Omental fat pad (tissue), 3 donors: ENCODE measurements at regions not wholly inside any gene's neighbourhood (a gene's known extent, or its start where the extent isn't known, plus 50 kb on each side); places are given as distances from the start of the nearest gene placed in this dataset.

Experiments
- ATAC-seq: fragments of 150-250 bp; one replicate; pipeline ENCODE4 v1.9.1; 2016; ENCODE audit warnings: mild to moderate bottlenecking, moderate library complexity; ENCODE audit not compliant: low FRiP score
- DNase-seq: peaks from one replicate; pipeline ENCODE4 v3.0.0-alpha.2; 2019; ENCODE audit warnings: low spot score
- TF ChIP-seq, protein P1 (sequence below), 3 donors: fragments of 450-650 bp; IDR thresholded peaks; one replicate each; pipeline ENCODE4 v1.5.1; 2016 to 2017; ENCODE audit warnings: antibody characterized with exemption in 3 of 3, mild to moderate bottlenecking in 3 of 3, moderate library complexity in 2 of 3

DNA sequence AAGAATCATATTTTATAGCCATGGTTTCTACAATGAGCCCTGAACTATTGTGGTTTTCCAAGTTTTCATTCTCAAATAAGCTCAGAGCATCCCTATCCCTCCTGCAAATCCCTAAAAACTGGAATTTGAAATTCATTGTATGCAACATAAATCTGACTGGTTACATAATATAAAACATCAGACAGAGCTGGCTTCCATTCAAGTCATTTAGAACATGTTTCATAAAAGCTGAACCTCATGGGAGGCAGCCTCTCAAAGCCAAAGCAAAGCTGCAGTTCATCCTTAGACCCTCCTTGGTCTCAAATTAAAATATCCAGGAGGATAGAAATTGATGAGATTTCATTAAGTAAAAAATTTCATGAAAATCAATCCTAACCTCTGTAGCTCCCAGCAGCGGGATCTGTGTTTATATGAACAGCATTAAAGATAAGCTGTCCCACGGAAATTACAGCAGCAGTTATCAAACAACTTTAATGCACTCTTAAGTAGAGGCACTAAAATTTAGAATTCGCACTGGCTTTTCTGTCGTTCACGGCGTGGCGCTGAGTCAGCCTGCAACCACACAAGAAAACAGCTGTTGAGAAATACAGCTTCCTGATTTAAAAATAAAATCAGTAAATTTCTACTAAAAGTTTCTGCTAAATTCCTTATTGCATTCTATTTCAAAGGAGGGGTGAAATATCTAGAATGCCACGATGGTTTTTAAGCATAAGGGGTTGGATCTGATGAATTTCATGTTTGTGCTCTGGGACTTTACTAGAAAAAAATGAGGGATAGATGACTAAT, 99.9 kb upstream of the TIAM1 start:
- TF ChIP-seq, protein P1, sequence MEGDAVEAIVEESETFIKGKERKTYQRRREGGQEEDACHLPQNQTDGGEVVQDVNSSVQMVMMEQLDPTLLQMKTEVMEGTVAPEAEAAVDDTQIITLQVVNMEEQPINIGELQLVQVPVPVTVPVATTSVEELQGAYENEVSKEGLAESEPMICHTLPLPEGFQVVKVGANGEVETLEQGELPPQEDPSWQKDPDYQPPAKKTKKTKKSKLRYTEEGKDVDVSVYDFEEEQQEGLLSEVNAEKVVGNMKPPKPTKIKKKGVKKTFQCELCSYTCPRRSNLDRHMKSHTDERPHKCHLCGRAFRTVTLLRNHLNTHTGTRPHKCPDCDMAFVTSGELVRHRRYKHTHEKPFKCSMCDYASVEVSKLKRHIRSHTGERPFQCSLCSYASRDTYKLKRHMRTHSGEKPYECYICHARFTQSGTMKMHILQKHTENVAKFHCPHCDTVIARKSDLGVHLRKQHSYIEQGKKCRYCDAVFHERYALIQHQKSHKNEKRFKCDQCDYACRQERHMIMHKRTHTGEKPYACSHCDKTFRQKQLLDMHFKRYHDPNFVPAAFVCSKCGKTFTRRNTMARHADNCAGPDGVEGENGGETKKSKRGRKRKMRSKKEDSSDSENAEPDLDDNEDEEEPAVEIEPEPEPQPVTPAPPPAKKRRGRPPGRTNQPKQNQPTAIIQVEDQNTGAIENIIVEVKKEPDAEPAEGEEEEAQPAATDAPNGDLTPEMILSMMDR (IDR thresholded peaks at IDR 0.05): no peak
- DNase-seq: no peak
- ATAC-seq: no peak

DNA sequence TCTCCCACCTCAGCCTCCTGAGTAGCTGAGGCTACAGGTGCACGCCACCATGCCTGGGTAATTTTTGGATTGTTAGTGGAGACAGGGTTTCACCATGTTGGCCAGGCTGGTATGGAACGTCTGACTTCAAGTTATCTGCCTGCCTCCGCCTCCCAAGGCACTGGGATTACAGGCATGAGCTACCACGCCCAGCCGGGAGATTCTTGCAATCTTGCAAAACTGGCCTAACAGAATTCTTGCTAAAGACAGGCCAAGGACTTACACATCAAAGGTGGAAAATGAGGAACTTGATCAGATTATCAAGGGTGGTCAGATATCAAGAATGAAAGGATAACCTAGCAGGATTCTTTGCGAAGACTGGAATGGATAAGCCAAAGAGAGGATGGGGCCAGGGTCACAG, 98.3 kb upstream of the TIAM1 start:
- TF ChIP-seq, protein P1 (IDR thresholded peaks at IDR 0.05): no peak
- no peak for ATAC-seq
- no peak for DNase-seq

DNA sequence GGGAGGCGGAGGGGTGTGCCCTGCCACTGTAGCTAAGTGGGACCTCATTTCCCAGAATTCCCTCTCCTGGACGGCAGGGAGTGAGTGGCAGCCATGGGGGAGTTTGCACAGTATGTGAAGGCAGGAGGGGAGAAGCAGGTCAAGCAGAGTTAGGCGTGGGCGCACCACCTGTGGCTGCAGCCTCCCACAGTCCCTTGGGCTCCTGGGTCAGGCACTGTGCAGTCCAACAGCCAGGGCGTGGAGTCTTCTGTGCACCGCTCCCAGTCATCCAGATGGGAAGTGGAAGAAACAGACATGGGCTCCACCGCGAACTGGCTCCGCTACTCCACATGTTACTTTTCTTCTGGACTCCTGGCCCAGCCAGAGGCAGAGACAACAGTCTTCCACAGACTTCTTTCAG, 85.4 kb upstream of the TIAM1 start:
- TF ChIP-seq, protein P1 (IDR thresholded peaks at IDR 0.05): no peak
- DNase-seq (no peak), ATAC-seq (no peak)

DNA sequence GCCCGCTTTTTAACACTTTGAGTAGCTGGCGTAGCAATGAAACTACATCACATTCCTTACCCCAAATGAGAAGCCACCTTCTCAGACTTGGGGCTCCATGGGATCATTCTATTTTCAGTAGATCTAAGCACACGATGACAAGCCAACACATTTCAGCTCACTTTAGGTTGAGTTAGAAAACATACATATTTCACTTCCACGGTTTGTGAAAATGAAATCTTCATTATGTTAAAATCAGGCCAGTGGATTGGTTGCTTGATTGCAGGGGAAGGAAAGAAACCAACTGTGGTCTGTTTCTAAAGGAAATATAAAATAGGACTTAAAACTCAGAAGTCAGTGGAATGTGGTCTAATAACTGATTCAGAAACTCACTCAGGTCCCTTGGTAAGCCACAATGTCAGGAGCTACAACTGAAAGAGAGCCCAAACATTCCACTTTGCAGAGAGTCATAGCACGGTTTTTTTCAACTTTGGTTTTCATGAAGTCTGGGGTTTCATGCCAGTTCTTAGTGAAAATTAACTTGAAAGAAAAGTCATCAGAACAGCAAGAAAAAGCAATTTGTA, 82.3 kb upstream of the TIAM1 start:
- no peak for ATAC-seq
- DNase-seq: no peak
- TF ChIP-seq, protein P1 (IDR thresholded peaks at IDR 0.05): no peak

DNA sequence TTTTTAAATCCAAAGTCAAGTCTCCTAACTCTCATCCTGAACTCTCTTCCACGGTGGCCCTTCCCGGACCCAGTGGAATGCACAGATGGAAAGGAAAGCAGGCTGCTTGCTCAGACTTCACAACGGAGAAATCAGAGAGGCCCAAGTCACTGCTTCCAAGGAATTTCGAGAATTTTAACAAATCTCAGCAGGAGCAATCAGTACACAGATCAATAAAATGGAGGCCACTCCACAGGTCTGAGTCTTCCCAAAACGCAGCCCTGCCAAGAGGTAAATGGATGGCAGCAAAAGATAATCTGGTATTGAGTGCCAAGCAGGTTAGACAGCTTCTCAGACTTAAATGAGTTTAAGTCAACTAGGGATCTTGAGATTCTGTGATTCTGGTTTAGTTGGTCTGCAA, 81.1 kb upstream of the TIAM1 start:
- DNase-seq (no peak), ATAC-seq (no peak)
- TF ChIP-seq, protein P1 (IDR thresholded peaks at IDR 0.05): no peak

DNA sequence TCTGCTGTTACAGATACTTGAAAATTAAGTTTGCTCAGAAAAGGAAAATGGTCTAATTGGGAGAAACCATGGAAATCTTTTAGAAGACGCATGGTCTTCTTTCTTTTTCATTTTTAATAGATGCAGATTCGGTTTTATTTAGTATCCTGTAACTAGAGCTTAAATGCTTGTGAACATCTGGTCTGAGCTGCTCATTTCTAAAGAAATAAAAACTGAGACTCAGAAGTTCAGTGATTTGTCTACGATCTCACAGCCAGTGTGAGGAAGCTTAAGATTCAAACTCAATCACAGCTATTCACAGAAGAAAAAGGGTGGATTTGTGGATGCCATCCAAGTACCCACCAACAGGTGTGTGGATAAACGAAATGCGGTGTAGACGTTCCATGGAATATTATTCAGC, 80.0 kb upstream of the TIAM1 start:
- DNase-seq (no peak), ATAC-seq (no peak)
- TF ChIP-seq, protein P1 (IDR thresholded peaks at IDR 0.05): no peak

DNA sequence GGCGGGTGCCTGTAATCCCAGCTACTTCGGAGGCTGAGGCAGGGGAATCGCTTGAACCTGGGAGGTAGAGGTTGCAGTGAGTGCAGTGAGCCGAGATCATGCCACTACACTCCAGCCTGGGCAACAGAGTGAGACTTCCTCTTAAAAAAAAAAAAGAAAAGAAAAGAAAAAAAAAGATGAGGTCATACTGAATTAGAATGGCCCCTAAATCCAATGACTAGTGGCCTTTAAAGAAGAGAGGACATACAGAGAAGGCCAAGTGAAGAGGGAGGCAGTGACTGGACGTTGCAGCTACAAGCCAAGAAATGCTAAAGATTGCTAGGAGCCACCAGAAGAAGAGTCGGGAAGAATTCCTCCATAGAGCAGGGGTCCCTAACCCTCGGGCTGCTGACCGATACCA, 76.9 kb upstream of the TIAM1 start:
- TF ChIP-seq, protein P1 (IDR thresholded peaks at IDR 0.05): no peak
- DNase-seq: no peak
- ATAC-seq: no peak
